ENCODE measurements at regions not wholly inside any gene's neighbourhood (a gene's known extent, or its start where the extent isn't known, plus 50 kb on each side); places are given as distances from the start of the nearest gene placed in this dataset.
"Not testable (repeated sequence)": the region's sequence is repeated elsewhere in the genome, so short reads cannot be mapped to it uniquely, and the experiment has no call there.

- H3K4me1 ChIP-seq (ENCODE audit: control insufficient read depth in 2 of 3, insufficient read depth in 2 of 3, low read depth in 1 of 3, low read length in 3 of 3); H3K36me3 ChIP-seq (ENCODE audit: control insufficient read depth in 2 of 3, insufficient read depth in 3 of 3, low read length in 3 of 3); FAIRE-seq: not testable (repeated sequence)
Measured at GRCh38 chr5:109535090-109535489, 125.3 kb upstream of the PJA2 start.

GRCh38 chr5:109533751-109534272, 124.0 kb upstream of the PJA2 start:
- no peak for TF ChIP-seq CTCF (IDR thresholded peaks at IDR 0.05; ENCODE audit: borderline replicate concordance, extremely low read depth, insufficient read depth)
- no peak for DNase-seq
- intact Hi-C loops (cut with DNase I): no loop called here
- no peaks in the 10 kb centered on the region for H3K9me3 ChIP-seq (ENCODE audit: control insufficient read depth in 2 of 3, insufficient read depth in 1 of 3, low read length in 3 of 3)
- no peak for FAIRE-seq
- H3K27ac ChIP-seq (ENCODE audit: low read depth in 2 of 2, low read length in 2 of 2): no peak overlapping the region
- H3K27me3 ChIP-seq (ENCODE audit: control insufficient read depth, insufficient read depth, low read length): no peaks in the 10 kb centered on the region
- no peak overlapping the region for H3K4me3 ChIP-seq (ENCODE audit: low read length in 3 of 3)
- H3K9ac ChIP-seq (ENCODE audit: low read length in 3 of 3): no peak overlapping the region
- H3K36me3 ChIP-seq (ENCODE audit: control insufficient read depth in 2 of 3, insufficient read depth in 3 of 3, low read length in 3 of 3): no peaks in the 10 kb centered on the region
- H3K4me1 ChIP-seq (ENCODE audit: control insufficient read depth in 2 of 3, insufficient read depth in 2 of 3, low read depth in 1 of 3, low read length in 3 of 3): no peaks in the 10 kb centered on the region

More at GRCh38 chr5:109535090-109535489, 125.3 kb upstream of the PJA2 start:
- H3K9ac ChIP-seq (ENCODE audit: low read length in 3 of 3); H3K4me3 ChIP-seq (ENCODE audit: low read length in 3 of 3); intact Hi-C loops (cut with DNase I); H3K27me3 ChIP-seq (ENCODE audit: control insufficient read depth, insufficient read depth, low read length); DNase-seq; H3K27ac ChIP-seq (ENCODE audit: low read depth in 2 of 2, low read length in 2 of 2); H3K9me3 ChIP-seq (ENCODE audit: control insufficient read depth in 2 of 3, insufficient read depth in 1 of 3, low read length in 3 of 3): not testable (repeated sequence)

GRCh38 chr5:109532773-109533364, 123.1 kb upstream of the PJA2 start:
- no peak for TF ChIP-seq CTCF (IDR thresholded peaks at IDR 0.05; ENCODE audit: borderline replicate concordance, extremely low read depth, insufficient read depth)
- H3K27me3 ChIP-seq (ENCODE audit: control insufficient read depth, insufficient read depth, low read length): no peaks in the 10 kb centered on the region
- H3K27ac ChIP-seq (ENCODE audit: low read depth in 2 of 2, low read length in 2 of 2): no peak overlapping the region
- DNase-seq: no peak
- intact Hi-C loops (cut with DNase I): no loop called here
- no peak for FAIRE-seq
- H3K4me3 ChIP-seq (ENCODE audit: low read length in 3 of 3): no peak overlapping the region
- H3K9me3 ChIP-seq (ENCODE audit: control insufficient read depth in 2 of 3, insufficient read depth in 1 of 3, low read length in 3 of 3): no peaks in the 10 kb centered on the region
- H3K4me1 ChIP-seq (ENCODE audit: control insufficient read depth in 2 of 3, insufficient read depth in 2 of 3, low read depth in 1 of 3, low read length in 3 of 3): no peaks in the 10 kb centered on the region
- H3K9ac ChIP-seq (ENCODE audit: low read length in 3 of 3): no peak overlapping the region
- H3K36me3 ChIP-seq (ENCODE audit: control insufficient read depth in 2 of 3, insufficient read depth in 3 of 3, low read length in 3 of 3): no peaks in the 10 kb centered on the region

GRCh38 chr5:109531262-109531661, 121.5 kb upstream of the PJA2 start:
- no peak overlapping the region for H3K9ac ChIP-seq (ENCODE audit: low read length in 3 of 3)
- no peak for DNase-seq
- no peaks in the 10 kb centered on the region for H3K9me3 ChIP-seq (ENCODE audit: control insufficient read depth in 2 of 3, insufficient read depth in 1 of 3, low read length in 3 of 3)
- no peak for TF ChIP-seq CTCF (IDR thresholded peaks at IDR 0.05; ENCODE audit: borderline replicate concordance, extremely low read depth, insufficient read depth)
- intact Hi-C loops (cut with DNase I): no loop called here
- no peaks in the 10 kb centered on the region for H3K4me1 ChIP-seq (ENCODE audit: control insufficient read depth in 2 of 3, insufficient read depth in 2 of 3, low read depth in 1 of 3, low read length in 3 of 3)
- no peak for FAIRE-seq
- H3K4me3 ChIP-seq (ENCODE audit: low read length in 3 of 3): no peak overlapping the region
- H3K36me3 ChIP-seq (ENCODE audit: control insufficient read depth in 2 of 3, insufficient read depth in 3 of 3, low read length in 3 of 3): no peaks in the 10 kb centered on the region
- no peak overlapping the region for H3K27ac ChIP-seq (ENCODE audit: low read depth in 2 of 2, low read length in 2 of 2)
- no peaks in the 10 kb centered on the region for H3K27me3 ChIP-seq (ENCODE audit: control insufficient read depth, insufficient read depth, low read length)
